WTC11 (cell line): ENCODE measurements at regions not wholly inside any gene's neighbourhood (a gene's known extent, or its start where the extent isn't known, plus 50 kb on each side); places are given as distances from the start of the nearest gene placed in this dataset.

ENCODE experiments used
- CREM ChIP-seq: sonication (generic); formaldehyde crosslinking; IDR thresholded peaks from 2 replicates; pipeline ENCODE4 v1.8.1; 2022; ENCODE audit warnings: mild to moderate bottlenecking, missing genetic modification reagents, moderate library complexity
- ESRRA ChIP-seq: sonication (generic); formaldehyde crosslinking; IDR thresholded peaks from 2 replicates; pipeline ENCODE4 v1.8.1; 2022; ENCODE audit warnings: mild to moderate bottlenecking, missing genetic modification reagents, borderline replicate concordance
- TCF7 ChIP-seq: sonication (generic); formaldehyde crosslinking; IDR thresholded peaks from 2 replicates; pipeline ENCODE4 v1.8.0; 2022; ENCODE audit warnings: mild to moderate bottlenecking, low read depth, missing genetic modification reagents, moderate library complexity
- TP53 ChIP-seq: sonication (generic); formaldehyde crosslinking; IDR thresholded peaks from 2 replicates; pipeline ENCODE4 v1.8.1; 2023; ENCODE audit warnings: mild to moderate bottlenecking, missing genetic modification reagents
- ZNF416 ChIP-seq: fragments of 250-450 bp; sonication (Bioruptor Pico); IDR thresholded peaks from 2 replicates; pipeline ENCODE4 v1.9.0; 2021; ENCODE audit warnings: mild to moderate bottlenecking, inconsistent platforms
- TF ChIP-seq, protein P1 (sequence below): fragments of 200-600 bp; IDR thresholded peaks from 2 replicates; pipeline ENCODE4 v1.8.0; 2022; ENCODE audit warnings: antibody characterized with exemption

DNA sequence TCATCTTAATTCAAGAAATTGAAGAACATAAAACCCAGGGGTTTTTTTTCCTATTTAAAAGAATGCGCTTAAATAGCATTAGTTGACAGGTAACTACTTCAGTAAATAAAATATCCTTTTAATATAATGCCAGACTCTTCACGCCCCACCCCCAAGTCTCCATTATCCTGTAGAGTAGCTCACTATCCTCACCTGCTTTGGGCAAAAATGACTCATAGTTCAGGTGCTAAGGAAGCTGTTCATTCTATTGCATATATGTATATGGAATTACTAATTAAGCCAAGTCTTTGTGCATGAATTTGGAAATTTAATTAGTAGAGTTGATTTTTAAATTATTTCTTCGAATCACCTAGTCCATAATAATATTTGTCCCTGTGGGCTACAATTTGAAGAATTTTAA is 656.8 kb upstream of the ANKRD30A start:
- TF ChIP-seq CREM (CRISPR knock-in tag) = no peak
- TF ChIP-seq, protein P1, sequence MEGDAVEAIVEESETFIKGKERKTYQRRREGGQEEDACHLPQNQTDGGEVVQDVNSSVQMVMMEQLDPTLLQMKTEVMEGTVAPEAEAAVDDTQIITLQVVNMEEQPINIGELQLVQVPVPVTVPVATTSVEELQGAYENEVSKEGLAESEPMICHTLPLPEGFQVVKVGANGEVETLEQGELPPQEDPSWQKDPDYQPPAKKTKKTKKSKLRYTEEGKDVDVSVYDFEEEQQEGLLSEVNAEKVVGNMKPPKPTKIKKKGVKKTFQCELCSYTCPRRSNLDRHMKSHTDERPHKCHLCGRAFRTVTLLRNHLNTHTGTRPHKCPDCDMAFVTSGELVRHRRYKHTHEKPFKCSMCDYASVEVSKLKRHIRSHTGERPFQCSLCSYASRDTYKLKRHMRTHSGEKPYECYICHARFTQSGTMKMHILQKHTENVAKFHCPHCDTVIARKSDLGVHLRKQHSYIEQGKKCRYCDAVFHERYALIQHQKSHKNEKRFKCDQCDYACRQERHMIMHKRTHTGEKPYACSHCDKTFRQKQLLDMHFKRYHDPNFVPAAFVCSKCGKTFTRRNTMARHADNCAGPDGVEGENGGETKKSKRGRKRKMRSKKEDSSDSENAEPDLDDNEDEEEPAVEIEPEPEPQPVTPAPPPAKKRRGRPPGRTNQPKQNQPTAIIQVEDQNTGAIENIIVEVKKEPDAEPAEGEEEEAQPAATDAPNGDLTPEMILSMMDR = no peak
- no peak for TF ChIP-seq ZNF416 (CRISPR knock-in tag)
- TF ChIP-seq ESRRA (CRISPR knock-in tag) = no peak
- no peak for TF ChIP-seq TP53
- TF ChIP-seq TCF7 = no peak
